GM23338 (cell line): ENCODE measurements at regions not wholly inside any gene's neighbourhood (a gene's known extent, or its start where the extent isn't known, plus 50 kb on each side); places are given as distances from the start of the nearest gene placed in this dataset.

Experiments used
- CREB1 ChIP-seq: fragments of 250-450 bp; sonication (Bioruptor Pico); IDR thresholded peaks from 2 replicates; pipeline ENCODE4 v1.5.0; 2020; ENCODE audit warnings: low read depth, mild to moderate bottlenecking, moderate library complexity
- CTCF ChIP-seq, 2 experiments: fragments of 200-600 bp in 1 of 2; sonication (generic) in 1 of 2; conservative IDR thresholded peaks; 2 replicates each; pipeline versions ENCODE4 v1.5.1 to v1.6.1; 2016 to 2017; ENCODE audit warnings: antibody characterized with exemption in 2 of 2, low read depth in 2 of 2, mild to moderate bottlenecking in 2 of 2, moderate library complexity in 1 of 2
- ETS1 ChIP-seq: IDR thresholded peaks from 2 replicates; pipeline ENCODE4 v1.6.1; 2016; ENCODE audit warnings: antibody characterized with exemption
- EZH2 ChIP-seq: fragments of 200-600 bp; sonication (generic); IDR thresholded peaks from one replicate; pipeline ENCODE4 v1.8.0; 2017; ENCODE audit warnings: antibody characterized with exemption, mild to moderate bottlenecking, low read depth; ENCODE audit not compliant: unreplicated experiment
- EZH2phosphoT487 ChIP-seq: fragments of 200-600 bp; sonication (generic); IDR thresholded peaks from one replicate; pipeline ENCODE4 v1.8.1; 2018; ENCODE audit warnings: antibody characterized with exemption; ENCODE audit not compliant: unreplicated experiment
- JUNB ChIP-seq: IDR thresholded peaks from one replicate; pipeline ENCODE4 v1.6.1; 2016; ENCODE audit warnings: antibody characterized with exemption; ENCODE audit not compliant: unreplicated experiment
- POLR2AphosphoS5 ChIP-seq: IDR thresholded peaks from 2 replicates; pipeline ENCODE4 v1.6.1; 2016; ENCODE audit warnings: antibody characterized with exemption, low read depth
- REST ChIP-seq: IDR thresholded peaks from one replicate; pipeline ENCODE4 v1.6.1; 2018; ENCODE audit warnings: antibody characterized with exemption; ENCODE audit not compliant: unreplicated experiment
- STAT1 ChIP-seq: IDR thresholded peaks from one replicate; pipeline ENCODE4 v1.6.1; 2016; ENCODE audit warnings: antibody characterized with exemption; ENCODE audit not compliant: unreplicated experiment
- ZNF114 ChIP-seq: fragments of 250-450 bp; sonication (Bioruptor Pico); IDR thresholded peaks from 2 replicates; pipeline ENCODE4 v1.5.0; 2020; ENCODE audit warnings: mild to moderate bottlenecking, moderate library complexity
- ZNF331 ChIP-seq: fragments of 250-450 bp; sonication (Bioruptor Pico); IDR thresholded peaks from 2 replicates; pipeline ENCODE4 v1.5.0; 2020; ENCODE audit warnings: low read depth, mild to moderate bottlenecking, moderate library complexity
- ZNF462 ChIP-seq: fragments of 250-450 bp; sonication (Bioruptor Pico); IDR thresholded peaks from 2 replicates; pipeline ENCODE4 v1.5.0; 2020; ENCODE audit warnings: mild to moderate bottlenecking, moderate library complexity

GRCh38 chr2:21515903-21516302 is 392.1 kb downstream of the TDRD15 start:
- TF ChIP-seq EZH2: no peak
- no peak for TF ChIP-seq CTCF (conservative IDR thresholded peaks at IDR 0.05; ENCODE audit: low read depth in 2 of 2)
- TF ChIP-seq POLR2AphosphoS5: no peak
- TF ChIP-seq REST: no peak
- TF ChIP-seq ZNF114 (CRISPR knock-in tag): no peak
- TF ChIP-seq JUNB: no peak
- no peak for TF ChIP-seq CREB1 (CRISPR knock-in tag)
- no peak for TF ChIP-seq EZH2phosphoT487
- no peak for TF ChIP-seq STAT1
- TF ChIP-seq ZNF462: no peak
- no peak for TF ChIP-seq ETS1
- no peak for TF ChIP-seq ZNF331
